ENCODE measurements at regions not wholly inside any gene's neighbourhood (a gene's known extent, or its start where the extent isn't known, plus 50 kb on each side); places are given as distances from the start of the nearest gene placed in this dataset.

DNA sequence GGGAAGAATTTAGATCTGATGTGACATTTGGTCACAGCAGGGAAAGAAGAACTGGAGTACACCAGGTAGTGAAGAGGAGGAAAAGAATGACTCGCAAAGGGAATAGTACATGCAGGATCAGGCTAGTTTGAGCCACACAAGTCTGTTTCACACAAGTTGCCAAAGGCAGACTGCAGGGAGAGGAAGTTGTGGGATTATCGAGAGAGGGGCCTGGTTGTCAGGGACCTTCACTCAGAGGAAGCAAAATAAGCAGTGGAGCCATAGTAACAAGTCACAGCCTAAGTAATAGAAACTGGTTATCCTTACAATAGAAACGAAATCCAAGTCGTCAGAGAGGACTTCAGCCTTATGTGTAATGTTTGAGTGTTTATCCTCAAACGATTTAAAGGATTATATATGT lies 316.7 kb upstream of the HTR2C start:
- TF ChIP-seq, protein P1, sequence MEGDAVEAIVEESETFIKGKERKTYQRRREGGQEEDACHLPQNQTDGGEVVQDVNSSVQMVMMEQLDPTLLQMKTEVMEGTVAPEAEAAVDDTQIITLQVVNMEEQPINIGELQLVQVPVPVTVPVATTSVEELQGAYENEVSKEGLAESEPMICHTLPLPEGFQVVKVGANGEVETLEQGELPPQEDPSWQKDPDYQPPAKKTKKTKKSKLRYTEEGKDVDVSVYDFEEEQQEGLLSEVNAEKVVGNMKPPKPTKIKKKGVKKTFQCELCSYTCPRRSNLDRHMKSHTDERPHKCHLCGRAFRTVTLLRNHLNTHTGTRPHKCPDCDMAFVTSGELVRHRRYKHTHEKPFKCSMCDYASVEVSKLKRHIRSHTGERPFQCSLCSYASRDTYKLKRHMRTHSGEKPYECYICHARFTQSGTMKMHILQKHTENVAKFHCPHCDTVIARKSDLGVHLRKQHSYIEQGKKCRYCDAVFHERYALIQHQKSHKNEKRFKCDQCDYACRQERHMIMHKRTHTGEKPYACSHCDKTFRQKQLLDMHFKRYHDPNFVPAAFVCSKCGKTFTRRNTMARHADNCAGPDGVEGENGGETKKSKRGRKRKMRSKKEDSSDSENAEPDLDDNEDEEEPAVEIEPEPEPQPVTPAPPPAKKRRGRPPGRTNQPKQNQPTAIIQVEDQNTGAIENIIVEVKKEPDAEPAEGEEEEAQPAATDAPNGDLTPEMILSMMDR (conservative IDR thresholded peaks at IDR 0.05; ENCODE audit: low read length), result no peak
- TF ChIP-seq EZH2phosphoT487 (IDR thresholded peaks at IDR 0.05; ENCODE audit: borderline replicate concordance, low read depth, low read length), result no peak

Data from OCI-LY7 (cell line).